Panc1 (cell line): ENCODE measurements at regions not wholly inside any gene's neighbourhood (a gene's known extent, or its start where the extent isn't known, plus 50 kb on each side); places are given as distances from the start of the nearest gene placed in this dataset.
A peak's percentile ranks its signal among the peaks of the same experiment; 100 is the strongest.

ENCODE experiments used
- ATAC-seq: fragments of 200-7000 bp; cut with Tn5 transposase; 2 replicates; pipeline ENCODE4 v1.9.1; 2020; ENCODE audit warnings: mild to moderate bottlenecking, moderate library complexity
- BruUV-seq: library from RNA; stranded (reverse); fragments of 400-500 nt; replicated peaks from 2 replicates; lab custom pipeline; 2021; lab: Mats Ljungman, UMichigan
- CTCF ChIA-PET: fragments of 300-600 bp; sonication (Branson Sonifier 250); formaldehyde crosslinking; loops from one replicate; lab custom pipeline; 2022; ENCODE audit warnings: antibody characterized with exemption; lab: Charles Lee
- POLR2A ChIA-PET: fragments of 300-600 bp; sonication (Branson Sonifier 250); formaldehyde crosslinking; loops from one replicate; lab custom pipeline; 2022; ENCODE audit warnings: antibody characterized with exemption; lab: Charles Lee
- DNase-seq: peaks from one replicate; pipeline ENCODE4 v3.0.0-alpha.2; 2010; ENCODE audit warnings: low read depth, low spot score
- H3K27ac ChIP-seq: 2 replicates; pipeline ENCODE4 v1.5.1; 2011; ENCODE audit warnings: mild to moderate bottlenecking, low read length, inconsistent platforms
- H3K27me3 ChIP-seq: fragments of 200-500 bp; sonication (Bioruptor generic); 2 replicates; pipeline ENCODE4 v1.6.0; 2014; ENCODE audit warnings: low read length, inconsistent platforms; ENCODE audit not compliant: control insufficient read depth, insufficient read depth
- H3K36me3 ChIP-seq: fragments of 200-500 bp; sonication (Bioruptor generic); 2 replicates; pipeline ENCODE4 v1.5.1; 2014; ENCODE audit warnings: inconsistent platforms, mild to moderate bottlenecking, low read length, moderate library complexity; ENCODE audit not compliant: control insufficient read depth, insufficient read depth
- H3K4me1 ChIP-seq: 2 replicates; pipeline ENCODE4 v1.5.1; 2011; ENCODE audit warnings: inconsistent platforms, mild to moderate bottlenecking, low read length, moderate library complexity; ENCODE audit not compliant: control insufficient read depth, insufficient read depth
- H3K4me3 ChIP-seq, 2 experiments: 2 replicates each; pipeline ENCODE4 v1.5.1; 2011 to 2012; ENCODE audit warnings: low read depth in 2 of 2, low read length in 2 of 2, mild to moderate bottlenecking in 2 of 2, inconsistent platforms in 1 of 2, moderate library complexity in 1 of 2
- H3K9me3 ChIP-seq: fragments of 200-500 bp; sonication (Bioruptor generic); 2 replicates; pipeline ENCODE4 v1.5.1; 2014; ENCODE audit warnings: low read depth, mild to moderate bottlenecking, inconsistent platforms, low read length, moderate library complexity; ENCODE audit not compliant: control insufficient read depth, insufficient read depth
- POLR2AphosphoS5 ChIP-seq: IDR thresholded peaks from 2 replicates; pipeline ENCODE4 v1.6.1; 2012; ENCODE audit warnings: mild to moderate bottlenecking, low read depth, low read length, moderate library complexity
- SIN3A ChIP-seq: IDR thresholded peaks from 2 replicates; pipeline ENCODE4 v1.6.1; 2012; ENCODE audit warnings: low read depth, mild to moderate bottlenecking, low read length, moderate library complexity, borderline replicate concordance; ENCODE audit not compliant: insufficient read depth
- TCF7L2 ChIP-seq: IDR thresholded peaks from 2 replicates; pipeline ENCODE4 v1.6.1; 2011; ENCODE audit warnings: mild to moderate bottlenecking, low read depth, low read length, inconsistent platforms
- in situ Hi-C: cut with HindIII; loops from 2 replicates; pipeline ENCODE4 v1.10.0; 2016; ENCODE audit warnings: low sequenced_read_pairs, low pct_unique_long_range_greater_than_20kb
- intact Hi-C: fragments of 100-400 bp; cut with micrococcal nuclease; formaldehyde crosslinking; loops from one replicate; pipeline ENCODE4 v1.10.0; 2022; ENCODE audit not compliant: unreplicated experiment
- TF ChIP-seq, protein P1 (sequence below): fragments of 450-650 bp; IDR thresholded peaks from 2 replicates; pipeline ENCODE4 v1.5.1; 2017; ENCODE audit warnings: mild to moderate bottlenecking
- TF ChIP-seq, protein P2 (sequence below), 2 experiments: IDR thresholded peaks; 2 replicates each; pipeline ENCODE4 v1.6.1; 2011 to 2012; ENCODE audit warnings: low read depth in 2 of 2, control low read depth in 1 of 2, low read length in 1 of 2, mild to moderate bottlenecking in 1 of 2, moderate library complexity in 1 of 2; ENCODE audit not compliant: insufficient read depth in 1 of 2

- no peak overlapping the region for H3K27ac ChIP-seq
- H3K27me3 ChIP-seq: no peaks in the 10 kb centered on the region
- H3K4me1 ChIP-seq: no peaks in the 10 kb centered on the region
- BruUV-seq: no TSS peak
- intact Hi-C loops: no loop called here
- ATAC-seq: peak; percentile 81
- H3K9me3 ChIP-seq: no peaks in the 10 kb centered on the region
- no peak for DNase-seq
- ChIA-PET POLR2A (no interaction called here), CTCF (no interaction called here)
- H3K36me3 ChIP-seq: no peaks in the 10 kb centered on the region
- no peak for TF ChIP-seq SIN3A
- TF ChIP-seq, protein P1, sequence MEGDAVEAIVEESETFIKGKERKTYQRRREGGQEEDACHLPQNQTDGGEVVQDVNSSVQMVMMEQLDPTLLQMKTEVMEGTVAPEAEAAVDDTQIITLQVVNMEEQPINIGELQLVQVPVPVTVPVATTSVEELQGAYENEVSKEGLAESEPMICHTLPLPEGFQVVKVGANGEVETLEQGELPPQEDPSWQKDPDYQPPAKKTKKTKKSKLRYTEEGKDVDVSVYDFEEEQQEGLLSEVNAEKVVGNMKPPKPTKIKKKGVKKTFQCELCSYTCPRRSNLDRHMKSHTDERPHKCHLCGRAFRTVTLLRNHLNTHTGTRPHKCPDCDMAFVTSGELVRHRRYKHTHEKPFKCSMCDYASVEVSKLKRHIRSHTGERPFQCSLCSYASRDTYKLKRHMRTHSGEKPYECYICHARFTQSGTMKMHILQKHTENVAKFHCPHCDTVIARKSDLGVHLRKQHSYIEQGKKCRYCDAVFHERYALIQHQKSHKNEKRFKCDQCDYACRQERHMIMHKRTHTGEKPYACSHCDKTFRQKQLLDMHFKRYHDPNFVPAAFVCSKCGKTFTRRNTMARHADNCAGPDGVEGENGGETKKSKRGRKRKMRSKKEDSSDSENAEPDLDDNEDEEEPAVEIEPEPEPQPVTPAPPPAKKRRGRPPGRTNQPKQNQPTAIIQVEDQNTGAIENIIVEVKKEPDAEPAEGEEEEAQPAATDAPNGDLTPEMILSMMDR: peak; percentile 51
- in situ Hi-C loops: no loop called here
- H3K4me3 ChIP-seq: no peak overlapping the region
These were observed 301.6 kb upstream of the C16orf82 start for GRCh38 chr16:26765087-26765486.

- ChIA-PET CTCF (no interaction called here), POLR2A (no interaction called here)
- ATAC-seq (no peak), DNase-seq (no peak)
- intact Hi-C loops: no loop called here
- Histone ChIP-seq H3K27me3 (no peaks in the 10 kb centered on the region), H3K4me1 (no peaks in the 10 kb centered on the region), H3K36me3 (no peaks in the 10 kb centered on the region), H3K9me3 (no peaks in the 10 kb centered on the region), H3K27ac (no peak overlapping the region), H3K4me3 (no peak overlapping the region)
- BruUV-seq: no TSS peak
- TF ChIP-seq, protein P2, sequence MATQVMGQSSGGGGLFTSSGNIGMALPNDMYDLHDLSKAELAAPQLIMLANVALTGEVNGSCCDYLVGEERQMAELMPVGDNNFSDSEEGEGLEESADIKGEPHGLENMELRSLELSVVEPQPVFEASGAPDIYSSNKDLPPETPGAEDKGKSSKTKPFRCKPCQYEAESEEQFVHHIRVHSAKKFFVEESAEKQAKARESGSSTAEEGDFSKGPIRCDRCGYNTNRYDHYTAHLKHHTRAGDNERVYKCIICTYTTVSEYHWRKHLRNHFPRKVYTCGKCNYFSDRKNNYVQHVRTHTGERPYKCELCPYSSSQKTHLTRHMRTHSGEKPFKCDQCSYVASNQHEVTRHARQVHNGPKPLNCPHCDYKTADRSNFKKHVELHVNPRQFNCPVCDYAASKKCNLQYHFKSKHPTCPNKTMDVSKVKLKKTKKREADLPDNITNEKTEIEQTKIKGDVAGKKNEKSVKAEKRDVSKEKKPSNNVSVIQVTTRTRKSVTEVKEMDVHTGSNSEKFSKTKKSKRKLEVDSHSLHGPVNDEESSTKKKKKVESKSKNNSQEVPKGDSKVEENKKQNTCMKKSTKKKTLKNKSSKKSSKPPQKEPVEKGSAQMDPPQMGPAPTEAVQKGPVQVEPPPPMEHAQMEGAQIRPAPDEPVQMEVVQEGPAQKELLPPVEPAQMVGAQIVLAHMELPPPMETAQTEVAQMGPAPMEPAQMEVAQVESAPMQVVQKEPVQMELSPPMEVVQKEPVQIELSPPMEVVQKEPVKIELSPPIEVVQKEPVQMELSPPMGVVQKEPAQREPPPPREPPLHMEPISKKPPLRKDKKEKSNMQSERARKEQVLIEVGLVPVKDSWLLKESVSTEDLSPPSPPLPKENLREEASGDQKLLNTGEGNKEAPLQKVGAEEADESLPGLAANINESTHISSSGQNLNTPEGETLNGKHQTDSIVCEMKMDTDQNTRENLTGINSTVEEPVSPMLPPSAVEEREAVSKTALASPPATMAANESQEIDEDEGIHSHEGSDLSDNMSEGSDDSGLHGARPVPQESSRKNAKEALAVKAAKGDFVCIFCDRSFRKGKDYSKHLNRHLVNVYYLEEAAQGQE (IDR thresholded peaks at IDR 0.05; ENCODE audit: insufficient read depth in 1 of 2, low read depth in 2 of 2, low read length in 1 of 2): no peak
- TF ChIP-seq SIN3A: no peak
- TF ChIP-seq, protein P1: no peak
- no peak for TF ChIP-seq TCF7L2
- no peak for TF ChIP-seq POLR2AphosphoS5
- in situ Hi-C loops: no loop called here
These were observed 298.2 kb upstream of the C16orf82 start for GRCh38 chr16:26768385-26769010.
